Activated T-helper 1 cell treated with Interleukin-2 at 50 U/mL for 16 hours (primary cell): ENCODE measurements at regions not wholly inside any gene's neighbourhood (a gene's known extent, or its start where the extent isn't known, plus 50 kb on each side); places are given as distances from the start of the nearest gene placed in this dataset.

Experiments used
- DNase-seq: peaks from one replicate; pipeline ENCODE4 v3.0.0-alpha.2; 2020; ENCODE audit warnings: low read depth

GRCh38 chr2:226383461-226383860 is 416.2 kb downstream of the IRS1 start:
- no peak for DNase-seq

DNA sequence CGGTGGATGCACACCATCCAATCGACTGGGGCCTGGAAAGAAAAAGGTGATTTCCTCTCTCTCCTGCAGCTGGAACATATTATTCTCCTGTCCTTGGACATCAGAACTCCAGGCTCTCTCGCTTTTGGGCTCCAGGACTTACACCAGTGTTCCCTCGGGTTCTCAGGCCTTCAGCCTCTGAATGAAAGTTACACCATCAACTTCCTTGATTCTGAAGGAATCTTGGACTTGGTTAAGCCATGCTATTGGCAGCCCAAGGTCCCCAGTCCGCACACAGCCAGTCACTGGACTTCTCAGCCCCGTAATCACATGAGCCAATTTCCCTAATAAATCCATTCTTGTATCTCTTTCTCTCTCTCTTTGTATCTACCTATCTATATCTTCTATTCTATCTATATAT is 418.9 kb downstream of the IRS1 start:
- no peak for DNase-seq

DNA sequence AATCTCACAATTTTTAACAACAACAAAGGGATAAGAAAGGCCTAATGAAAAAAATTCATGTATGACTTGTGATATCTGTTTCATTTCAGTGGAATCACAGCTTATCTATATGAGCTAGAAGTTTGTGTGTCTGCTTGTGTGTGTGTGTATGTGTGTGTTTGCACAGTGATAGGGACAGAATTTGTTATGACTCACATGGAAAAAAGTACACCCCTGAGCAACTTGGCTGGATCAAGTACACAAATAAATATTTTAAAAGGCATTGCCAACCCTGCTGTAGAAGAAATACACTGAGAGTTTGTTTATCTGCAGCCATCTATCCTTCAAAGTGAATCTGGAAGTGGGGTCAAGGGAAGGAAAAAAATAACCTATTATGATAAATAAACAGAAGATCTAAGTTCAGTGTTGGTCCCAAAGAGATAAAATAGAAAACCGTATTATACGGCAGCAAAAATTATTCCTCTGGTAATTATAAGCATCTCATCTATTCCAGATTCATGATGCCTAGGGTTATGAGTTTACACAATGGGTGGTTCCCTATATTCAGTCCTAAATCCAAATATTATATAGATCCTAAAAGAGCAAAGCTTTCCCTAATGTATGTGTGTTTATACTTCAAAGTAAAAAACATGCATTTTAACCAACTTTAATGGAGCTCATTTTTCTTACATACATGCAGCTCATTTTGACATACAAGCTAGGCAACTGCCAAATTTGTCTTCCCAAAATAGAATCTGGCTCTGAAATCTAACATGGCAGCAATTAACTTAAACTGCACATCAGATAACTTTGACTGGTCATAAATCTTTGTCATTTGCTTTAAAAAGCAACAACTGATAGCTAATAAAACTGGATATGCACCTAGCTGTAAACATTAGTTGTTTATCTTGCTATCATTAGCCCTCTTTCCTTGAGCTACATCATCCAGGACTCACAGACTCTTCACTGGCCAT is 420.6 kb downstream of the IRS1 start:
- no peak for DNase-seq

DNA sequence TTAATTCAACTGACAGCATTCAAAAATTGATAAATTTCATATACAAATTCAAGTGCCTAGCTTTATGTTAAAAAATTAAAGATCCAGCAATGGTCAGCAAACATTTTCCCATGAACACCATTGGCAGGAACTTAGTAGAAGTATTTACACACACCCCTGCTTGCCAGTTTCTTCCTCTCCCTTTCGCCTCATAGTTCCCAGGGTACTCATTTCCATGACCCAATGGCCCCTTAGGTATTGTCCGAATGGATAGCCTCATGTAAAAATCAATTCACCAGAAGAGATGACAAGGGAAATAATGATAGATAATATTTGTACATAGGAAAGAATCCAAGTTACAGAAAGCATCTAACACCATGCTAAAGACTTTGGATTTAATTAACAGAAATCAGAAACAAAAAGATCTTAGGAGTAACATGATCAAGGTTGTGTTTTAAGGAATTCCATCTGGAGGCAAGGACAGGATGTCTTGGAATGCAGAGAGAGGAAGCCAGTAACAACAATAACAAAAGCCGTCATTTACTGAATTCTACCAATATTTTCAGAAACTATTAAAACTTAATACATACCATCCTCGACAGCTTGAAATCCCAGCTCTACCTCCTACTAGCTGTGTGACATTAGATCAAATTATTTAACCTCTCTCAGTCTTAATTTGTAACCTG is 423.0 kb downstream of the IRS1 start:
- no peak for DNase-seq

GRCh38 chr2:226366920-226367319 is 432.7 kb downstream of the IRS1 start:
- no peak for DNase-seq

- DNase-seq, result no peak
These were observed 435.4 kb downstream of the IRS1 start for GRCh38 chr2:226364217-226364616.

GRCh38 chr2:226362980-226363379 is 436.6 kb downstream of the IRS1 start:
- no peak for DNase-seq

GRCh38 chr2:226360658-226361057 is 439.0 kb downstream of the IRS1 start:
- DNase-seq, result no peak

- DNase-seq, result no peak
These were observed 440.9 kb downstream of the IRS1 start for GRCh38 chr2:226358688-226359087.

- no peak for DNase-seq
These were observed 441.8 kb downstream of the IRS1 start for GRCh38 chr2:226357816-226358215.

- no peak for DNase-seq
These were observed 444.0 kb downstream of the IRS1 start for GRCh38 chr2:226355600-226355999.

- DNase-seq, result no peak
These were observed 445.2 kb downstream of the IRS1 start for GRCh38 chr2:226354434-226354833.

DNA sequence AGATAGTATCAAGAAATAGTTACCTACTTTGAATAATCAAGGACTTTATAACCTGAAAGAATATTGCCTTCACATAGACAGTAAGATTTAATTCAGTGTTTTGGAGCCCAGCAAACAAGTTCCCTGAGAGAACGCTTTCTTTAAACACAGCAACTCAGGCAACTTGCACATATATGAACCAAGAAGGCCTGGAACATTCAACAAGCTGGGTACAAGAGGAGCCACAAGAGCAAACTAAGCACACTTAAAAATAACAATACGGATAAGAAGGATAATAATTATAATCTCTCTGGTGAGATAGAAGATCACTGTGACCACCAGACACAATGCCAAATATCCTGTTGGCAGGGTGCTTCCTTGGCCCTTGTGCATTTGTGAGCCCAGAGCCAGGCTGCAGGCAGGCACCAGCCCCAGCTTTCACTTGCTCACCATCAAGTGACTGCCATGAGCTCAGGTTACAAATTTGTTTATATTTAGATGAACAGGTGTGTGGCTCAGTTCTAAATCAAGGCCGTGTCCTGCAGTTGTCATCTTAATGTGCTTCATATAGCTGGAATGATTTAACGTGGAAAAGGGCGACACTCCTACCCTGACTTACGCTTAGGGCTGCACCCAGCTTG is 446.6 kb downstream of the IRS1 start:
- no peak for DNase-seq

- no peak for DNase-seq
These were observed 447.9 kb downstream of the IRS1 start for GRCh38 chr2:226351711-226352110.

DNA sequence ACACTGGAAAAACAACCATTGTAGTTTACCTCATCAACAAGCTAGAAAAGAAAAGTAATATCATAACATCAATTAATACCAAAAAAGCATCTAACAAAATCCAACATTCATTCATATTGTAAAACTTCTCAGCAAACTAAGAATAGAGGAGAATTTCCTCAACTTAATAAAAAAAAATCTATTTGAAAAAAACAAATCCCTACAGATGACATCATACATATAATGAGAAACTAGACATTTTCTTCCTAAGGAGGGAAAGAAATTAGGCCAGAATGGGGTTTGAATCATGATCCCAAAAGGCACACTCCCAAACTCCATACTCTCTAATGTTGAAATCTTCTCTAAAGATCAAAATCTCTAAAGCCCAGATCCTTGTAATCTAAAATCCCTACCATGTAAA is 460.0 kb downstream of the IRS1 start:
- no peak for DNase-seq

GRCh38 chr2:226338825-226339224 is 460.8 kb downstream of the IRS1 start:
- no peak for DNase-seq

- no peak for DNase-seq
These were observed 461.5 kb downstream of the IRS1 start for GRCh38 chr2:226337941-226338600.

DNA sequence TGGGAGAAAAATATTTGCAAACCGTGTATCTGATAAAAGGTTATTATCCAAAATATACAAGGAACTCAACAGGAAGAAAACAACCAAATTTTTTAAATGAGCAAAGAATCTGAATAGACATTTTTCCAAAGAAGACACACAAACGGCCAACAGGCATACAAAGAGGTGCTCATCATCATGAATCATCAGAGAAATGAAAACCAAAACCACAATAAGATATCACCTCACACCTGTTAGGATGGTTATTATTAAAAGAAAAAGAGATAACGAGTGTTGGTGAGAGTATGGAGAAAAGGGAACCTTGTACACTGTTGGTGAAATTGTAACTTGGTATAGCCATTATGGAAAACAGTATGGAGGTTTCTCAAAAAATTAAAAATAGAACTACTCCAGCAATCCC is 463.3 kb downstream of the IRS1 start:
- DNase-seq, result no peak

GRCh38 chr2:226334981-226335720 is 464.5 kb downstream of the IRS1 start:
- DNase-seq, result no peak

- DNase-seq, result no peak
These were observed 466.2 kb downstream of the IRS1 start for GRCh38 chr2:226333388-226333787.

- no peak for DNase-seq
These were observed 469.4 kb downstream of the IRS1 start for GRCh38 chr2:226330206-226330605.

GRCh38 chr2:226329180-226329579 is 470.4 kb downstream of the IRS1 start:
- no peak for DNase-seq
